ENCODE measurements at regions not wholly inside any gene's neighbourhood (a gene's known extent, or its start where the extent isn't known, plus 50 kb on each side); places are given as distances from the start of the nearest gene placed in this dataset.
"Not testable (repeated sequence)": the region's sequence is repeated elsewhere in the genome, so short reads cannot be mapped to it uniquely, and the experiment has no call there.

- no peak for DNase-seq
These were observed 120.4 kb upstream of the EOLA2 start for GRCh38 chrX:150058728-150059127.

- DNase-seq: no peak
These were observed 122.1 kb upstream of the EOLA2 start for GRCh38 chrX:150060406-150060805.

GRCh38 chrX:150062292-150063137, 124.2 kb upstream of the EOLA2 start:
- no peak for DNase-seq

- DNase-seq: no peak
These were observed 124.8 kb upstream of the EOLA2 start for GRCh38 chrX:150063138-150063518.

GRCh38 chrX:150063674-150064073, 125.4 kb upstream of the EOLA2 start:
- DNase-seq: no peak

- no peak for DNase-seq
These were observed 135.9 kb upstream of the EOLA2 start for GRCh38 chrX:150074175-150074574.

GRCh38 chrX:150080497-150080896, 142.2 kb upstream of the EOLA2 start:
- DNase-seq: no peak

- DNase-seq: no peak
These were observed 142.8 kb upstream of the EOLA2 start for GRCh38 chrX:150081076-150081475.

- no peak for DNase-seq
These were observed 146.4 kb upstream of the EOLA2 start for GRCh38 chrX:150084496-150085229.

- no peak for DNase-seq
These were observed 147.6 kb upstream of the EOLA2 start for GRCh38 chrX:150085881-150086280.

GRCh38 chrX:150086371-150086770, 148.1 kb upstream of the EOLA2 start:
- DNase-seq: no peak

GRCh38 chrX:150087612-150088011, 149.3 kb upstream of the EOLA2 start:
- no peak for DNase-seq

- DNase-seq: no peak
These were observed 149.8 kb upstream of the EOLA2 start for GRCh38 chrX:150088042-150088441.

GRCh38 chrX:150088766-150089518, 150.7 kb upstream of the EOLA2 start:
- no peak for DNase-seq

- not testable (repeated sequence) for DNase-seq
These were observed 153.0 kb upstream of the EOLA2 start for GRCh38 chrX:150091300-150091699.

- no peak for DNase-seq
These were observed 154.3 kb upstream of the EOLA2 start for GRCh38 chrX:150092549-150092948.

GRCh38 chrX:150094375-150094774, 156.1 kb upstream of the EOLA2 start:
- DNase-seq: no peak

- no peak for DNase-seq
These were observed 156.7 kb upstream of the EOLA2 start for GRCh38 chrX:150094996-150095395.

- DNase-seq: no peak
These were observed 161.0 kb upstream of the EOLA2 start for GRCh38 chrX:150099316-150099715.

GRCh38 chrX:150100261-150100660, 162.0 kb upstream of the EOLA2 start:
- DNase-seq: no peak

GRCh38 chrX:150118476-150118875, 180.2 kb upstream of the EOLA2 start:
- DNase-seq: no peak

GRCh38 chrX:150119323-150119722, 181.0 kb upstream of the EOLA2 start:
- no peak for DNase-seq

- DNase-seq: not testable (repeated sequence)
These were observed 186.8 kb upstream of the EOLA2 start for GRCh38 chrX:150125045-150125444.

GRCh38 chrX:150127216-150127615, 188.9 kb upstream of the EOLA2 start:
- DNase-seq: no peak

Measured in CD4-positive, alpha-beta T cell treated with Interleukin-4 for 4 hours (primary cell).